Breast epithelium (tissue), 3 donors: ENCODE measurements at regions not wholly inside any gene's neighbourhood (a gene's known extent, or its start where the extent isn't known, plus 50 kb on each side); places are given as distances from the start of the nearest gene placed in this dataset.

Experiments
- CTCF ChIP-seq, 3 donors: fragments of 450-650 bp; IDR thresholded peaks; one replicate each; pipeline ENCODE4 v1.5.1; 2016 to 2017; ENCODE audit warnings: antibody characterized with exemption in 3 of 3, mild to moderate bottlenecking in 3 of 3, moderate library complexity in 3 of 3
- POLR2A ChIP-seq: fragments of 450-650 bp; IDR thresholded peaks from one replicate; pipeline ENCODE4 v1.6.1; 2016; ENCODE audit warnings: antibody characterized with exemption, mild to moderate bottlenecking, moderate library complexity
- POLR2AphosphoS5 ChIP-seq, 3 donors: sonication (generic); formaldehyde crosslinking; IDR thresholded peaks; one replicate each; pipeline ENCODE4 v1.6.1; 2017; ENCODE audit warnings: antibody characterized with exemption in 3 of 3

DNA sequence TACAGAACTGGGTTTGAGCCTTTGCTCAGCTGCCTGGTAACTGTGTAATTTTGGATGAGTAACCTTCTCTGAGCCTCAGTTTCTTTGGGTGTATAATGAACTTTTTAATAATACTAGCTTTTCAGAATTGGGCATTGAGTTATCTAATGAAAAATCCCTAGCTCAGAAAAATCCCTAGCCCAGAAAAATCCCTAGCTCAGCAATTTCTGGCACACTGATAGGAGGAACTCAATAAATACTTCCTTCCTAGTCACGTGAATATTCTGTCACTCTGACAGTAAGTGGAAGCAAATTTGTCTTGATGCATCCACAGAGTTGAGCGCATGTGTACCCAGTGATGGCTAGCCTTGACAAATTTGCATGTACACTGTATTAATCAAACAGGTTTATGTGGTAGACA lies 817.6 kb downstream of the XPNPEP1 start:
- TF ChIP-seq CTCF (IDR thresholded peaks at IDR 0.05) (no peak), POLR2AphosphoS5 (IDR thresholded peaks at IDR 0.05) (no peak), POLR2A (no peak)
